Psoas muscle (tissue), 7 donors: ENCODE measurements at regions not wholly inside any gene's neighbourhood (a gene's known extent, or its start where the extent isn't known, plus 50 kb on each side); places are given as distances from the start of the nearest gene placed in this dataset.

Experiments
- ATAC-seq, 4 donors: fragments of 200-7000 bp; cut with Tn5 transposase; one replicate each; pipeline ENCODE4 v1.9.1; 2020; ENCODE audit warnings: moderate library complexity in 3 of 4, mild to moderate bottlenecking in 2 of 4
- DNase-seq, 2 donors: peaks; one replicate each; pipeline ENCODE4 v3.0.0-alpha.2; 2020
- H3K27ac ChIP-seq: fragments of 200-600 bp; one replicate; pipeline ENCODE4 v1.8.0; 2022
- H3K27me3 ChIP-seq, 3 donors: fragments of 200-600 bp in 1 of 3; one replicate each; pipeline versions ENCODE4 v1.6.1 to v1.8.0; 2013 to 2022; ENCODE audit warnings: low read length in 2 of 3, mild to moderate bottlenecking in 2 of 3, moderate library complexity in 1 of 3; ENCODE audit not compliant: insufficient read depth in 3 of 3
- H3K36me3 ChIP-seq, 2 donors: fragments of 200-600 bp in 1 of 2; one replicate each; pipeline versions ENCODE4 v1.6.1 to v1.8.0; 2013 to 2022; ENCODE audit warnings: low read depth in 1 of 2, mild to moderate bottlenecking in 1 of 2, moderate library complexity in 1 of 2; ENCODE audit not compliant: insufficient read depth in 1 of 2
- H3K4me1 ChIP-seq: fragments of 200-600 bp; one replicate; pipeline ENCODE4 v1.8.0; 2022
- H3K4me3 ChIP-seq: fragments of 200-600 bp; one replicate; pipeline ENCODE4 v1.8.0; 2022; ENCODE audit warnings: mild to moderate bottlenecking
- H3K9me3 ChIP-seq: fragments of 200-600 bp; one replicate; pipeline ENCODE4 v1.8.0; 2022
- WGBS, 3 donors: extraction: QIAGEN DNeasy Blood & Tissue Kit; methylation state at CpG; one replicate each; pipeline versions ENCODE4 v1.1.6 to v1.1.7; 2013; 5-methylcytosine and 5-hydroxymethylcytosine counted together
- intact Hi-C, 2 donors: fragments of 100-400 bp; cut with DNase I; formaldehyde crosslinking; loops; one replicate each; pipeline versions ENCODE4 v1.11.0 to v1.14.2; 2022
- TF ChIP-seq, protein P1 (sequence below): fragments of 200-600 bp; IDR thresholded peaks from one replicate; pipeline ENCODE4 v1.8.0; 2022; ENCODE audit warnings: antibody characterized with exemption
- donor health status: healthy with polysubstance abuse.
- donor health status: DM: no; HTN: no; CAD: no; lungs with moderate emphysema.
- donor health status: Bipolar disorder and iron deficiency.
- donor health status: healthy.
- donor health status: DM: yes; HTN: yes; CAD: no.
- donor health status: DM: no; HTN: no; CAD: no.
- donor health status: DM: yes; HTN: yes; CAD: no.

DNA sequence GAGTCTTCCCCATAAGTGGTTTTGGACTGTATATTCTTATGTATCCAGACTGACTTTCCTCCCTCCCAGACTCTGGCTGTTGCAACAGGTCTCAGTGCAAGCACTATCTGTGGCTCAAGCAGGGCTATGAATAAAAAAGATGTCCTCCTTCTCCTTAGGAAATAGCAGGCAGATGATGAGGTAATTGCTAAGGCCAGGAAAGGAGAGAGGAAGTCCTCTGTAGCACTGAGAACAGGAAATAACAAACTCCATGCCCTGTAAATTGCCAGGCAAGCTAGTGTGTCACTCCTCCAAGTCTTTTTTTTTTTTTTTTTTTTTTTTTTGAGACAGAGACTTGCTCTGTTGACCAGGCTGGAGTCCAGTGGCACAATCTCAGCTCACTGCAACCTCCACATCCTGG is 900.1 kb downstream of the TYW1 start:
- H3K27me3 ChIP-seq = peaks cover 0 to 3% (median 0%) of the 10 kb centered on the region in 3 donors
- no peak overlapping the region for H3K4me3 ChIP-seq
- H3K27ac ChIP-seq = no peak overlapping the region
- H3K4me1 ChIP-seq = no peaks in the 10 kb centered on the region
- no peaks in the 10 kb centered on the region for H3K9me3 ChIP-seq
- TF ChIP-seq, protein P1, sequence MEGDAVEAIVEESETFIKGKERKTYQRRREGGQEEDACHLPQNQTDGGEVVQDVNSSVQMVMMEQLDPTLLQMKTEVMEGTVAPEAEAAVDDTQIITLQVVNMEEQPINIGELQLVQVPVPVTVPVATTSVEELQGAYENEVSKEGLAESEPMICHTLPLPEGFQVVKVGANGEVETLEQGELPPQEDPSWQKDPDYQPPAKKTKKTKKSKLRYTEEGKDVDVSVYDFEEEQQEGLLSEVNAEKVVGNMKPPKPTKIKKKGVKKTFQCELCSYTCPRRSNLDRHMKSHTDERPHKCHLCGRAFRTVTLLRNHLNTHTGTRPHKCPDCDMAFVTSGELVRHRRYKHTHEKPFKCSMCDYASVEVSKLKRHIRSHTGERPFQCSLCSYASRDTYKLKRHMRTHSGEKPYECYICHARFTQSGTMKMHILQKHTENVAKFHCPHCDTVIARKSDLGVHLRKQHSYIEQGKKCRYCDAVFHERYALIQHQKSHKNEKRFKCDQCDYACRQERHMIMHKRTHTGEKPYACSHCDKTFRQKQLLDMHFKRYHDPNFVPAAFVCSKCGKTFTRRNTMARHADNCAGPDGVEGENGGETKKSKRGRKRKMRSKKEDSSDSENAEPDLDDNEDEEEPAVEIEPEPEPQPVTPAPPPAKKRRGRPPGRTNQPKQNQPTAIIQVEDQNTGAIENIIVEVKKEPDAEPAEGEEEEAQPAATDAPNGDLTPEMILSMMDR = no peak
- intact Hi-C loops = no loop called here
- DNase-seq (no peak), ATAC-seq (no peak)
- H3K36me3 ChIP-seq = no peaks in the 10 kb centered on the region

DNA sequence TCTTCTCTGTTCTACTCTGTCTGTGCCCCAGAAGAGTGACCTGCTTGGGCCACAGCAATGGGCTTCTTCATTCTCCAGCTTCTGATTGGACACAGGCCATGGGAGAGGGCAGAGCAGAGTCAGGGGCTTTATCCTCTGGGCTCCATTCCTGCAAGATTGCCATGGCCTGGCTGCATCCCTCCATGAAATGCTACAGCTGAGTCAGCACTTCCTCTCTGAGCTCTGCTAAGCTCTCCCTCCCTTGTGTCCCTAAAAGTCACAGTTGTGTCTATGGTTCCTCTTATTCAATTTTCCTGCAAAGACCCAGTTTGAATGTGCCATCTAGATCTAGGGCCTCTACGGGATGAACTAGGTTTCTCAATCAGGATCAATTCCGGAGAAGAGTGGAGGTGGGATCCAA is 903.8 kb downstream of the TYW1 start:
- Histone ChIP-seq H3K27me3 (peaks cover 0 to 3% (median 0%) of the 10 kb centered on the region in 3 donors), H3K27ac (no peak overlapping the region), H3K4me1 (no peaks in the 10 kb centered on the region), H3K9me3 (no peaks in the 10 kb centered on the region), H3K36me3 (no peaks in the 10 kb centered on the region), H3K4me3 (no peak overlapping the region)
- ATAC-seq (no peak), DNase-seq (no peak)
- intact Hi-C loops = no loop called here
- TF ChIP-seq, protein P1 = no peak
- WGBS, 3 donors = 58 to 86% (median 81%) methylated on average over 2 of the region's 2 CpGs

DNA sequence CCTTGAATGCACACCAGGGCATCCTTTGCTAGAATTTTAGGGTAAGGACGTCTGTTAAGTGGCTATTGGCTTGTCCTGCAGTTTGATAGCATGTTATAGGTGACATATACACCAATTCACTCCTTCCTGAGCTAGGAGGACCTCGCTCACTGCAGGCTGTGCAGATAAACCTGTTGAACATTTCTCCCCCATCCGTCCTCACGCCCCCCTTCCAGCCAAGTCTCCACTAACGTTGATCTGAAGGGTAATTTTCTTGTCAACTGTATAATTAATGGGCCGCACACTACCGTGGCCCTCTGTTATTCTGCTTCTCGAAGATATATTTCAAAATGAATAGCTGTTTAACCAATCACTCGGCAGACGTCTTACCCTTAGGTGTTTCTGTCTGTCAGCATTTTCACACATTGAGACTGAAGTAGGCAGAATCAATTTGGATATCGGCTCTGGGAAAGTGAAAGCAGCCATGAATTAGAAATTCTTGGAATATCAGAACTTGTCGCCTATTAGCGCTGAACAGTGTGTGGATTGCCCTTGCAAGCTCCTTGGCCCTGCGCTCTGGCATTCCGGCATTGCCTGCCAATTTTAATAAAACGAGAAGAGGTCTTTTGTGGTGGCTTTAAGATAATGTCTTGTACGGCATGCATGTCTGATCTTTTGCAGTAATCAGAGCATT is 905.3 kb downstream of the TYW1 start:
- Histone ChIP-seq H3K27ac (no peak overlapping the region), H3K9me3 (no peaks in the 10 kb centered on the region), H3K4me3 (no peak overlapping the region), H3K27me3 (peaks cover 0 to 3% (median 0%) of the 10 kb centered on the region in 3 donors), H3K4me1 (no peaks in the 10 kb centered on the region), H3K36me3 (no peaks in the 10 kb centered on the region)
- DNase-seq (no peak), ATAC-seq (no peak)
- TF ChIP-seq, protein P1 = no peak
- 28 to 37% (median 33%) methylated on average over 17 of the region's 17 CpGs for WGBS, 3 donors
- intact Hi-C loops = no loop called here

DNA sequence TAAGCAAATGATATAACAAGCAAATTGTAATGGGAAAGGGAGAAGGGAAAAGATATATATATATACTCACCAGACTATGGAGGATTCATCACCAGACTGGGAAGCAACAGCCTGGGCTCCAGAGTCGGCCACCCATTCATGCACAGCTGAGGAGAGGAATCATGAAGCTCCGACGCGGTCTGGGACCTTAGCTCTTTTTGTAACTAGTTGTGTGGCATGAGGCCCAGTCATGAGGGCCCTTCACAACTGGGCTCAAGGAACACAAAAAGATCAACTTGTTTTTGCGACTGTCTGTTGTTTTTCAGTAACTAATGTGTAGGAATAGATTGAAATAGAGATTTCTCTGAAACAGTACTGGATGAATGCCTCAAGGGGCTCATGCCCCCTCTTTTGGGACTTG is 911.2 kb downstream of the TYW1 start:
- WGBS, 3 donors = 72 to 94% (median 83%) methylated on average over 4 to 5 of the region's 5 CpGs
- ATAC-seq (no peak), DNase-seq (no peak)
- Histone ChIP-seq H3K27ac (no peak overlapping the region), H3K36me3 (no peaks in the 10 kb centered on the region), H3K27me3 (no peaks in the 10 kb centered on the region), H3K4me1 (no peaks in the 10 kb centered on the region), H3K4me3 (no peak overlapping the region), H3K9me3 (peaks cover 4% of the 10 kb centered on the region)
- intact Hi-C loops = no loop called here
- TF ChIP-seq, protein P1 = no peak

DNA sequence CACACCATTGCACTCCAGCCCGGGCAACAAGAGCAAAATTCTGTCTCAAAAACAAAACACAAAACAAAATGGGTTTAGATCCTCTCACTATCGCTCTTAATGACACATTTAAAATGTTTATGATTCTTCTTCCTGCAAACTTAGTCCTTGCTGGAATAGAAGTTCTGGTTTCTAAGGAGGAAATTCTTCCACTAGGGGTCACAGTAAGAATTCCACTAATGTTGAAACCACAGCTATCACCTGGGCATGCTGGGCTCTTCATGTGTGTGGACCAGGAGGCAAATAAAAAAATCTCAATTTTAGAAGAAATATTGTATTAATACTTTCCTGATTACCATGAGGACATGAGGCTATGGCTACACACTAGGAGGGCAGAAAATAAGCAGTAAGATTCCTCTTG is 915.8 kb downstream of the TYW1 start:
- no peak for ATAC-seq
- 84 to 94% (median 86%) methylated on average over 2 of the region's 2 CpGs for WGBS, 3 donors
- no peaks in the 10 kb centered on the region for H3K27me3 ChIP-seq

More for the DNA sequence above, 915.8 kb downstream of the TYW1 start:
- intact Hi-C loops = no loop called here
- Histone ChIP-seq H3K4me1 (no peaks in the 10 kb centered on the region), H3K36me3 (no peaks in the 10 kb centered on the region), H3K4me3 (no peak overlapping the region), H3K27ac (no peak overlapping the region), H3K9me3 (peaks cover 4% of the 10 kb centered on the region)
- DNase-seq = no peak
- TF ChIP-seq, protein P1 = no peak
